Endodermal cell (in vitro differentiated cells): ENCODE measurements at regions not wholly inside any gene's neighbourhood (a gene's known extent, or its start where the extent isn't known, plus 50 kb on each side); places are given as distances from the start of the nearest gene placed in this dataset.

Experiments
- DNase-seq: peaks from one replicate; pipeline ENCODE4 v3.0.0-alpha.2; 2017
- H3K27ac ChIP-seq: 2 replicates; pipeline ENCODE4 v1.5.1; 2013; ENCODE audit warnings: mild to moderate bottlenecking, low read depth, low read length, moderate library complexity
- H3K27me3 ChIP-seq: 2 replicates; pipeline ENCODE4 v1.6.1; 2013; ENCODE audit warnings: mild to moderate bottlenecking, low read length, moderate library complexity; ENCODE audit not compliant: insufficient read depth, control insufficient read depth, poor library complexity, severe bottlenecking
- H3K36me3 ChIP-seq: 2 replicates; pipeline ENCODE4 v1.7.0; 2013; ENCODE audit warnings: mild to moderate bottlenecking, low read length, moderate library complexity; ENCODE audit not compliant: control insufficient read depth, insufficient read depth
- H3K4me1 ChIP-seq: one replicate; pipeline ENCODE4 v1.7.0; 2013; ENCODE audit warnings: low read length; ENCODE audit not compliant: control insufficient read depth, insufficient read depth
- H3K4me3 ChIP-seq: 2 replicates; pipeline ENCODE4 v1.5.1; 2013; ENCODE audit warnings: mild to moderate bottlenecking, low read length, moderate library complexity
- H3K9ac ChIP-seq: 2 replicates; pipeline ENCODE4 v1.6.1; 2013; ENCODE audit warnings: mild to moderate bottlenecking, low read length, moderate library complexity; ENCODE audit not compliant: poor library complexity, severe bottlenecking; ENCODE audit errors: extremely low read depth
- H3K9me3 ChIP-seq: 2 replicates; pipeline ENCODE4 v1.6.1; 2013; ENCODE audit warnings: mild to moderate bottlenecking, low read length, moderate library complexity; ENCODE audit not compliant: control insufficient read depth
- H3K27ac Mint-ChIP-seq: 2 replicates; pipeline ENCODE4 v1.8.0; 2020; ENCODE audit warnings: mixed read lengths
- H3K27me3 Mint-ChIP-seq: 2 replicates; pipeline ENCODE4 v1.8.0; 2021; ENCODE audit warnings: mild to moderate bottlenecking, mixed read lengths; ENCODE audit not compliant: insufficient read depth
- H3K36me3 Mint-ChIP-seq: 2 replicates; pipeline ENCODE4 v1.8.0; 2020; ENCODE audit warnings: low read depth, mixed read lengths
- H3K4me1 Mint-ChIP-seq: 2 replicates; pipeline ENCODE4 v1.8.0; 2020; ENCODE audit warnings: mixed read lengths
- H3K4me3 Mint-ChIP-seq: 2 replicates; pipeline ENCODE4 v1.8.0; 2020; ENCODE audit warnings: mild to moderate bottlenecking, moderate library complexity, mixed read lengths
- H3K9me3 Mint-ChIP-seq: 2 replicates; pipeline ENCODE4 v1.8.0; 2020; ENCODE audit warnings: mild to moderate bottlenecking, mixed read lengths
- CTCF ChIP-seq: fragments of 200-600 bp; sonication (generic); conservative IDR thresholded peaks from 2 replicates; pipeline ENCODE4 v1.5.0; 2021; ENCODE audit warnings: antibody characterized with exemption, mild to moderate bottlenecking
- WGBS, 2 experiments: methylation state at CpG; one replicate each; pipeline versions ENCODE4 v1.1.5 to v1.1.7; 2013; ENCODE audit warnings: missing lambda C conversion rate in 2 of 2, mixed read lengths in 1 of 2; ENCODE audit not compliant: insufficient coverage in 1 of 2, insufficient read length in 1 of 2; 5-methylcytosine and 5-hydroxymethylcytosine counted together

GRCh38 chr10:104517946-104518345 is 123.1 kb upstream of the SORCS3 start:
- no peak overlapping the region for H3K27ac Mint-ChIP-seq
- H3K27me3 Mint-ChIP-seq = peaks cover 12% of the 10 kb centered on the region
- H3K9ac ChIP-seq = no peak overlapping the region
- H3K27me3 ChIP-seq = no peaks in the 10 kb centered on the region
- H3K4me1 Mint-ChIP-seq = peaks cover 12% of the 10 kb centered on the region
- H3K36me3 Mint-ChIP-seq = no peaks in the 10 kb centered on the region
- no peak overlapping the region for H3K4me3 ChIP-seq
- no peak for DNase-seq
- no peaks in the 10 kb centered on the region for H3K9me3 Mint-ChIP-seq
- H3K36me3 ChIP-seq = no peaks in the 10 kb centered on the region
- no peak for TF ChIP-seq CTCF
- H3K27ac ChIP-seq = no peak overlapping the region
- H3K4me1 ChIP-seq = peaks cover 4% of the 10 kb centered on the region
- no peaks in the 10 kb centered on the region for H3K9me3 ChIP-seq
- 97% methylated on average over 4 of the region's 4 CpGs; no CpG with 5 or more reads in 1 of the 2 experiments for WGBS, 2 experiments
- no peak overlapping the region for H3K4me3 Mint-ChIP-seq

- Histone ChIP-seq H3K9ac (no peak overlapping the region), H3K36me3 (no peaks in the 10 kb centered on the region), H3K9me3 (no peaks in the 10 kb centered on the region), H3K4me3 (no peak overlapping the region), H3K4me1 (peaks cover 4% of the 10 kb centered on the region), H3K27me3 (no peaks in the 10 kb centered on the region), H3K27ac (no peak overlapping the region)
- Mint-ChIP-seq H3K36me3 (no peaks in the 10 kb centered on the region), H3K4me3 (no peak overlapping the region), H3K27me3 (peaks cover 14% of the 10 kb centered on the region), H3K4me1 (peaks cover 12% of the 10 kb centered on the region), H3K9me3 (no peaks in the 10 kb centered on the region), H3K27ac (no peak overlapping the region)
- TF ChIP-seq CTCF = no peak
- DNase-seq = no peak
- WGBS, 2 experiments = 84 to 86% methylated on average over 6 of the region's 6 CpGs
Observed at GRCh38 chr10:104518891-104519290, 122.2 kb upstream of the SORCS3 start.

GRCh38 chr10:104520653-104521052 is 120.4 kb upstream of the SORCS3 start:
- no peak overlapping the region for H3K27ac Mint-ChIP-seq
- no peak overlapping the region for H3K4me3 Mint-ChIP-seq
- H3K9ac ChIP-seq = no peak overlapping the region
- H3K4me1 Mint-ChIP-seq = peaks cover 10% of the 10 kb centered on the region
- no peak for DNase-seq
- no peak overlapping the region for H3K4me3 ChIP-seq
- no peaks in the 10 kb centered on the region for H3K4me1 ChIP-seq
- no peak overlapping the region for H3K27ac ChIP-seq
- no peaks in the 10 kb centered on the region for H3K9me3 ChIP-seq
- H3K36me3 Mint-ChIP-seq = no peaks in the 10 kb centered on the region
- H3K27me3 Mint-ChIP-seq = peaks cover 14% of the 10 kb centered on the region
- H3K9me3 Mint-ChIP-seq = no peaks in the 10 kb centered on the region
- 93% methylated on average over 9 to 11 of the region's 11 CpGs for WGBS, 2 experiments
- no peak for TF ChIP-seq CTCF
- H3K36me3 ChIP-seq = no peaks in the 10 kb centered on the region
- H3K27me3 ChIP-seq = no peaks in the 10 kb centered on the region
